ENCODE measurements at regions not wholly inside any gene's neighbourhood (a gene's known extent, or its start where the extent isn't known, plus 50 kb on each side); places are given as distances from the start of the nearest gene placed in this dataset.

DNA sequence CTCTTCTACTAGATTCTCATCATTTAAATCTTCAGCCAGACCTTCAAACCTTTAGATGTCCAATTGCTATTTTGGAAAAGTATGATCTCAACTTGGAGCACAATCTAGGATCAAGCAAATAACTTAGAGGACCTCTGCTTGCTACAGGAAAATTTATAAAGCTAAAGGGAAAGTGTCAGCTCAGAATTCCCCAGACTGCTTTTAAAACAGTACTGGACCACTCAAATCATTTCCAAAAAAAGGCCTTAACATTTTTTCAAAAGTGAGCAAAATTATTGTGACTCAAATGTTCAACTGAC, 169.8 kb downstream of the PARM1 start:
- DNase-seq, result no peak
- H3K9me3 Mint-ChIP-seq, result peaks cover 4 to 8% of the 10 kb centered on the region in 2 experiments; a peak in 4 of 5 replicates
- H3K56ac ChIP-seq (ENCODE audit: insufficient read length, low read depth, low read length), result no peak overlapping the region
- no peak overlapping the region for H3K4me2 ChIP-seq (ENCODE audit: insufficient read depth, insufficient read length, low read length)
- no peak overlapping the region for H2BK5ac ChIP-seq (ENCODE audit: insufficient read length, low read length)
- no peaks in the 10 kb centered on the region for H3K9me3 ChIP-seq (ENCODE audit: control insufficient read depth, low read depth, low read length)
- no peak overlapping the region for H2BK120ac ChIP-seq (ENCODE audit: low read depth, low read length, poor library complexity, severe bottlenecking)
- no peak overlapping the region for H2AK5ac ChIP-seq (ENCODE audit: insufficient read length, low read length)
- no peak overlapping the region for H3K18ac ChIP-seq (ENCODE audit: insufficient read length, low read depth, low read length)
- H3K27me3 ChIP-seq (ENCODE audit: insufficient read depth, low read length), result no peaks in the 10 kb centered on the region
- H3K14ac ChIP-seq (ENCODE audit: insufficient read depth, low read length), result no peak overlapping the region
- H3K4me1 Mint-ChIP-seq, result peaks cover 0 to 4% of the 10 kb centered on the region in 2 experiments; a peak in 1 of 4 replicates
- H4K8ac ChIP-seq (replicated peaks; ENCODE audit: insufficient read length, low read depth, low read length), result no peak overlapping the region
- no peak overlapping the region for H2BK20ac ChIP-seq (ENCODE audit: low read depth, low read length, poor library complexity, severe bottlenecking)
- H3K4me3 Mint-ChIP-seq, result no peak overlapping the region
- no peak overlapping the region for H4K5ac ChIP-seq (ENCODE audit: insufficient read length, low read depth, low read length)
- no peak overlapping the region for H2BK12ac ChIP-seq (ENCODE audit: insufficient read length, low read depth, low read length)
- no peak overlapping the region for H2BK15ac ChIP-seq (ENCODE audit: low read depth, low read length)
- no peaks in the 10 kb centered on the region for H3K79me2 ChIP-seq (ENCODE audit: insufficient read depth, low read length)
- H3K27me3 Mint-ChIP-seq (ENCODE audit: low read depth), result no peaks in the 10 kb centered on the region; the same call in 1 of the 2 replicates
- H3T11ph ChIP-seq (ENCODE audit: low read length), result no peak overlapping the region
- H4K20me1 ChIP-seq (ENCODE audit: control insufficient read depth, insufficient read depth, insufficient read length), result no peaks in the 10 kb centered on the region
- no peak overlapping the region for H3K23ac ChIP-seq (ENCODE audit: insufficient read length, low read depth, low read length)
- no peak overlapping the region for H4K91ac ChIP-seq (ENCODE audit: insufficient read length, low read depth, low read length)
- no peak overlapping the region for H3K9ac ChIP-seq (ENCODE audit: extremely low read depth, insufficient read length, low read length)
- no peak overlapping the region for H3K4ac ChIP-seq (ENCODE audit: low read depth, low read length)
- no peaks in the 10 kb centered on the region for H3K23me2 ChIP-seq (ENCODE audit: insufficient read length, low read depth, low read length, poor library complexity, severe bottlenecking)
- H3K36me3 Mint-ChIP-seq (ENCODE audit: insufficient read depth in 1 of 3, low read depth in 3 of 3), result peaks cover 0 to 24% (median 21%) of the 10 kb centered on the region in 3 experiments; a peak in 4 of 7 replicates
- no peaks in the 10 kb centered on the region for H3K4me1 ChIP-seq (ENCODE audit: insufficient read depth, low read length)
- H3K27ac Mint-ChIP-seq, result no peak overlapping the region
- TF ChIP-seq, protein P1, sequence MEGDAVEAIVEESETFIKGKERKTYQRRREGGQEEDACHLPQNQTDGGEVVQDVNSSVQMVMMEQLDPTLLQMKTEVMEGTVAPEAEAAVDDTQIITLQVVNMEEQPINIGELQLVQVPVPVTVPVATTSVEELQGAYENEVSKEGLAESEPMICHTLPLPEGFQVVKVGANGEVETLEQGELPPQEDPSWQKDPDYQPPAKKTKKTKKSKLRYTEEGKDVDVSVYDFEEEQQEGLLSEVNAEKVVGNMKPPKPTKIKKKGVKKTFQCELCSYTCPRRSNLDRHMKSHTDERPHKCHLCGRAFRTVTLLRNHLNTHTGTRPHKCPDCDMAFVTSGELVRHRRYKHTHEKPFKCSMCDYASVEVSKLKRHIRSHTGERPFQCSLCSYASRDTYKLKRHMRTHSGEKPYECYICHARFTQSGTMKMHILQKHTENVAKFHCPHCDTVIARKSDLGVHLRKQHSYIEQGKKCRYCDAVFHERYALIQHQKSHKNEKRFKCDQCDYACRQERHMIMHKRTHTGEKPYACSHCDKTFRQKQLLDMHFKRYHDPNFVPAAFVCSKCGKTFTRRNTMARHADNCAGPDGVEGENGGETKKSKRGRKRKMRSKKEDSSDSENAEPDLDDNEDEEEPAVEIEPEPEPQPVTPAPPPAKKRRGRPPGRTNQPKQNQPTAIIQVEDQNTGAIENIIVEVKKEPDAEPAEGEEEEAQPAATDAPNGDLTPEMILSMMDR (conservative IDR thresholded peaks at IDR 0.05), result no peak
- no peak overlapping the region for H3K27ac ChIP-seq (ENCODE audit: insufficient read length, low read depth, low read length)
- no peak overlapping the region for H2AFZ ChIP-seq (ENCODE audit: low read length)
- H3K79me1 ChIP-seq (ENCODE audit: insufficient read depth, low read depth, low read length, poor library complexity, severe bottlenecking), result no peaks in the 10 kb centered on the region

Data from H9 (cell line).